A673 (cell line): ENCODE measurements at regions not wholly inside any gene's neighbourhood (a gene's known extent, or its start where the extent isn't known, plus 50 kb on each side); places are given as distances from the start of the nearest gene placed in this dataset.

ENCODE experiments used
- BruUV-seq: library from RNA; stranded (reverse); fragments of 400-500 nt; replicated peaks from 2 replicates; lab custom pipeline; 2021; lab: Mats Ljungman, UMichigan
- CTCF ChIA-PET: fragments of 300-600 bp; sonication (Branson Sonifier 250); formaldehyde crosslinking; loops from one replicate; lab custom pipeline; 2022; ENCODE audit warnings: antibody characterized with exemption; lab: Charles Lee
- POLR2A ChIA-PET: fragments of 300-600 bp; sonication (Branson Sonifier 250); formaldehyde crosslinking; loops from one replicate; lab custom pipeline; 2022; ENCODE audit warnings: antibody characterized with exemption; ENCODE audit not compliant: low non-redundant PET; lab: Charles Lee
- DNase-seq: peaks from one replicate; pipeline ENCODE4 v3.0.0-alpha.2; 2015; ENCODE audit warnings: low spot score
- H3K27ac ChIP-seq: fragments of 200-600 bp; sonication (generic); 2 replicates; pipeline ENCODE4 v1.5.1; 2016; ENCODE audit warnings: mixed run types, low read depth, mild to moderate bottlenecking, mixed read lengths, antibody characterized with exemption, low read length; ENCODE audit not compliant: poor library complexity, severe bottlenecking
- H3K27me3 ChIP-seq: fragments of 200-600 bp; sonication (generic); replicated peaks from 2 replicates; pipeline ENCODE4 v1.6.1; 2017; ENCODE audit warnings: mixed run types, low read depth, mild to moderate bottlenecking, mixed read lengths, antibody characterized with exemption, low read length; ENCODE audit not compliant: insufficient read depth, poor library complexity
- H3K36me3 ChIP-seq: fragments of 200-600 bp; sonication (generic); 2 replicates; pipeline ENCODE4 v1.6.1; 2016; ENCODE audit warnings: mixed run types, mild to moderate bottlenecking, mixed read lengths, antibody characterized with exemption, low read length; ENCODE audit not compliant: insufficient read depth, poor library complexity, severe bottlenecking
- H3K4me1 ChIP-seq: fragments of 200-600 bp; sonication (generic); 2 replicates; pipeline ENCODE4 v1.6.1; 2017; ENCODE audit warnings: mixed run types, mild to moderate bottlenecking, mixed read lengths, antibody characterized with exemption, low read length; ENCODE audit not compliant: insufficient read depth, poor library complexity, severe bottlenecking
- H3K4me3 ChIP-seq: fragments of 200-600 bp; sonication (generic); 2 replicates; pipeline ENCODE4 v1.5.1; 2016; ENCODE audit warnings: low read depth, mixed run types, mild to moderate bottlenecking, mixed read lengths, low read length; ENCODE audit not compliant: poor library complexity, severe bottlenecking
- H3K9me3 ChIP-seq: fragments of 200-600 bp; sonication (generic); 2 replicates; pipeline ENCODE4 v1.6.1; 2016; ENCODE audit warnings: mixed run types, low read depth, mild to moderate bottlenecking, mixed read lengths, antibody characterized with exemption, low read length; ENCODE audit not compliant: poor library complexity, severe bottlenecking
- EZH2 ChIP-seq: fragments of 200-600 bp; sonication (generic); IDR thresholded peaks from 2 replicates; pipeline ENCODE4 v1.6.1; 2017; ENCODE audit warnings: borderline replicate concordance, low read depth, mild to moderate bottlenecking, mixed read lengths, antibody characterized with exemption, low read length; ENCODE audit not compliant: poor library complexity, severe bottlenecking
- intact Hi-C: fragments of 100-400 bp; cut with micrococcal nuclease; formaldehyde crosslinking; loops from one replicate; pipeline ENCODE4 v1.10.0; 2022; ENCODE audit not compliant: unreplicated experiment
- TF ChIP-seq, protein P1 (sequence below): fragments of 300-800, 200-600 bp; sonication (generic); conservative IDR thresholded peaks from 2 replicates; pipeline ENCODE4 v1.5.1; 2017; ENCODE audit warnings: low read depth, mild to moderate bottlenecking, antibody characterized with exemption, low read length, moderate library complexity, mixed read lengths

DNA sequence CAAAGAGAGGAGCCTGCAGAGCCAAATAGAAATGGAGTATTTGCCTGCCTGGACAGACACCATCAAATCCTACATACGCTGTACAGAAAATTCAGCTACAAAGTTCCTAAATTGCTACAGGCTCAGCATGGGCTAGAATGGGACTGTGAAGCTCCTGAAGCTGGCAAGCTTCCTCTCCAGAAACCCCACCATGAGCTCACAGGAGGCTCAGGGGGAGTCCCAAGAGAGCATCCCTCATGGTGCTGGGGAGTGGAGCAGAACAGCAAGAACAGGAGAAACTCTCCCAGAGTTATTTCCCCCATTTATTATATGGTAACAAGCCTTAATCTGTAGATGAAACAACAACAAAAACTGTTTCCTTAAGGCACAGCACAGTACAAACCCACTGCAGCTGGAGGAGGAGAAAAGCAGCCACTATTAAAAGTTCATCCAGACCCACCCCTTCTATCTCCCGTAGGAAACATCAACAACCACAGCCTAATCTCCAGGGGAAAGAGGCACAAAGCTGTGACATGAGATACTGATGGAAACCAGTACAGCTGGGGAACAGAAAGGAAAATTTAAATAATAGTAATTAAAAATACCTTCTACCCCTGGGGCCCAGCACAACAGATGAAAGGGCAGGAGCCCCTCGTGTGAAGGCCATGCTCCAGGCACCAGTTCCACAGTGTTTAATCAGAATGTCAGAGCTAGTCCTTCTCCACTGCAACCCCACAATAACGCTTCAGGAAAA is 548.5 kb downstream of the MTRR start:
- Histone ChIP-seq H3K9me3 (peaks cover 19% of the 10 kb centered on the region), H3K27me3 (no peaks in the 10 kb centered on the region), H3K4me3 (no peak overlapping the region), H3K27ac (no peak overlapping the region), H3K4me1 (no peaks in the 10 kb centered on the region), H3K36me3 (no peaks in the 10 kb centered on the region)
- BruUV-seq: no TSS peak
- CTCF ChIA-PET: no interaction called here
- DNase-seq: no peak
- intact Hi-C loops: no loop called here
- TF ChIP-seq EZH2: no peak
- TF ChIP-seq, protein P1, sequence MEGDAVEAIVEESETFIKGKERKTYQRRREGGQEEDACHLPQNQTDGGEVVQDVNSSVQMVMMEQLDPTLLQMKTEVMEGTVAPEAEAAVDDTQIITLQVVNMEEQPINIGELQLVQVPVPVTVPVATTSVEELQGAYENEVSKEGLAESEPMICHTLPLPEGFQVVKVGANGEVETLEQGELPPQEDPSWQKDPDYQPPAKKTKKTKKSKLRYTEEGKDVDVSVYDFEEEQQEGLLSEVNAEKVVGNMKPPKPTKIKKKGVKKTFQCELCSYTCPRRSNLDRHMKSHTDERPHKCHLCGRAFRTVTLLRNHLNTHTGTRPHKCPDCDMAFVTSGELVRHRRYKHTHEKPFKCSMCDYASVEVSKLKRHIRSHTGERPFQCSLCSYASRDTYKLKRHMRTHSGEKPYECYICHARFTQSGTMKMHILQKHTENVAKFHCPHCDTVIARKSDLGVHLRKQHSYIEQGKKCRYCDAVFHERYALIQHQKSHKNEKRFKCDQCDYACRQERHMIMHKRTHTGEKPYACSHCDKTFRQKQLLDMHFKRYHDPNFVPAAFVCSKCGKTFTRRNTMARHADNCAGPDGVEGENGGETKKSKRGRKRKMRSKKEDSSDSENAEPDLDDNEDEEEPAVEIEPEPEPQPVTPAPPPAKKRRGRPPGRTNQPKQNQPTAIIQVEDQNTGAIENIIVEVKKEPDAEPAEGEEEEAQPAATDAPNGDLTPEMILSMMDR: no peak
- POLR2A ChIA-PET: no interaction called here

DNA sequence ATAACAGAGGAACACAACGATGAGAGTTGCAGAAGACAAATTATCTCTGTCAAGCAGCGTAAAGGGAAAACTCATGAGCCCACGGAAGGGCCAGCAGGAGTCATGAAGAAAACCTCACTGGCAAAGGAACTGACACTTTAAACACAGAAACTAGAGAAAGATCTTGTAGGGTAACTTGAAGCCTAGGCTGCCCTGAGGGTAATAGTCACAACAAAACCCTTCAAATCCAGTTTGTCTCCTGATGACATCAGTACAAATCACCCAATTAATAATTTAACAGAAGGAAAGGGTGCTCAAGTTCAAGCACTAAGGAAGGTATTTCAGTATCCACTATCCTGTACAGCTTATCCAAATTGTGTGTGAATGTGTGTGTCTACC is 549.1 kb downstream of the MTRR start:
- intact Hi-C loops: no loop called here

DNA sequence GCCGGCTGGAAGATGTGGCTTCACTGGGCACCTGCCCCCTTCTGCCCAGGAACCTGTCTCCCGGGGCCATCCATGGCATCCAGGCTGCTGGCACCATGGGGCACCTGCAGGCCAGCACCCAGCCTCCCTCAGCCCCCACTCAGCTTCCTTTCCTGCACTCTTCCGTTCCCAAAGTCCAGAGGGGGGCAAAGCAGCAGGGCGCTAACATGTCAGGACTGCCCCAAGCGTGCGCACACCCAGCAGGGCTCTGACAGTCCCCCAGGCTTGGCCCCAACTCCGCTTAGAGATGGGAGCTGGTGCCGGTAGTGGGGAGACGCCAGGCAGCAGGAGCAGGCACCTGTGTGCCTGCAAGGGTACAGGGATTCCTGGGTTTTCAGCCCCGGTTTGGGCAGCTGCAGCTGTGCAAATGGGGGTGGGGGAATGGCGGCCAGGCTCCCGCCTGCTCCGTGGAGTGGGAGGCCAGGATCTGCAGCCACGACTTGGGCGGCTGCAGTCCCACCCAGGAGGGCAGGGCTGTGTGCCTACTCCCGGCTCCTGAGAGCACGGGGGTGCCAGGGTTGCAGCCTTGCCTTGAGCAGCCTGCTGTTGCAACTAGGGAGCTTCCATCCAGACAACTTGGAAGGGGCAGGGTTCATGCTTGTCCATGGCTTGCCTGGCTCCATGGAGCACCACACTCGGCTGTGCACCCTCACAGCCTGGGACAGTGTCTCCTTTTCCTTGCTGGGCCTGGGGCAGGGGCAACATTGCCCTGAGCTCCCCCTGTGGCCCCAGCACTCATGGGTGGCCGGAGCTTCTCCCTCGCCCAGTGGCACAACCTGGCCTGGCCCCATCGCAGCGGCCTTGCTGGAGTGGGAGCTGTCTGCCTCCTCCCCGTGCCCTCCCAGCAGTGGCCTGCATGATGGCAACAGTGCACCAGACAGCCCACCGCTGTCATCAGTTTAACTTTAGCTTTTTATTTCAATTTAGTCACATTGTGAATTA is 561.1 kb downstream of the MTRR start:
- H3K4me1 ChIP-seq: no peaks in the 10 kb centered on the region
- no peak overlapping the region for H3K27ac ChIP-seq
- no peaks in the 10 kb centered on the region for H3K27me3 ChIP-seq
- no peak for DNase-seq
- TF ChIP-seq EZH2: no peak
- TF ChIP-seq, protein P1: no peak
- ChIA-PET POLR2A (no interaction called here), CTCF (no interaction called here)
- peaks cover 39% of the 10 kb centered on the region for H3K9me3 ChIP-seq
- intact Hi-C loops: no loop called here
- H3K36me3 ChIP-seq: no peaks in the 10 kb centered on the region
- no peak overlapping the region for H3K4me3 ChIP-seq
- BruUV-seq: no TSS peak

More for the DNA sequence above, 549.1 kb downstream of the MTRR start:
- no peak overlapping the region for H3K4me3 ChIP-seq
- TF ChIP-seq EZH2: no peak
- TF ChIP-seq, protein P1: no peak
- no peaks in the 10 kb centered on the region for H3K27me3 ChIP-seq
- no peaks in the 10 kb centered on the region for H3K36me3 ChIP-seq
- CTCF ChIA-PET: no interaction called here
- no peaks in the 10 kb centered on the region for H3K4me1 ChIP-seq
- BruUV-seq: no TSS peak
- POLR2A ChIA-PET: no interaction called here
- no peak for DNase-seq
- no peak overlapping the region for H3K27ac ChIP-seq
- H3K9me3 ChIP-seq: peaks cover 24% of the 10 kb centered on the region
